Keratinocyte (primary cell): ENCODE measurements at regions not wholly inside any gene's neighbourhood (a gene's known extent, or its start where the extent isn't known, plus 50 kb on each side); places are given as distances from the start of the nearest gene placed in this dataset.

Experiments
- DNase-seq: peaks from one replicate; pipeline ENCODE4 v3.0.0-alpha.2; 2011; ENCODE audit warnings: low read depth, missing footprints, low spot score
- FAIRE-seq: peaks from 2 replicates; lab custom pipeline; 2011; peaks lifted over from hg19 to GRCh38; lab: Jason Lieb, UNC
- H2AFZ ChIP-seq: 2 replicates; pipeline ENCODE4 v1.6.0; 2012; ENCODE audit warnings: low read length, control low read depth, inconsistent platforms; ENCODE audit not compliant: control insufficient read depth
- H3K27ac ChIP-seq: 2 replicates; pipeline ENCODE4 v1.5.1; 2011; ENCODE audit warnings: low read length; ENCODE audit not compliant: control insufficient read depth, insufficient read depth
- H3K27me3 ChIP-seq: 3 replicates; pipeline ENCODE4 v1.6.0; 2011; ENCODE audit warnings: low read length; ENCODE audit not compliant: control insufficient read depth, insufficient read depth; ENCODE audit errors: extremely low read depth
- H3K36me3 ChIP-seq, 2 experiments: 2 replicates in 1 of 2; 3 replicates in 1 of 2; pipeline ENCODE4 v1.5.1; 2011; ENCODE audit warnings: low read length in 2 of 2, mild to moderate bottlenecking in 1 of 2; ENCODE audit not compliant: control insufficient read depth in 2 of 2, insufficient read depth in 2 of 2; ENCODE audit errors: extremely low read depth in 1 of 2
- H3K4me1 ChIP-seq: 3 replicates; pipeline ENCODE4 v1.5.1; 2011; ENCODE audit warnings: low read length; ENCODE audit not compliant: control insufficient read depth, insufficient read depth; ENCODE audit errors: extremely low read depth
- H3K4me2 ChIP-seq: 3 replicates; pipeline ENCODE4 v1.6.0; 2011; ENCODE audit warnings: low read depth, low read length; ENCODE audit not compliant: control insufficient read depth, insufficient read depth; ENCODE audit errors: extremely low read depth
- H3K4me3 ChIP-seq, 3 experiments: fragments of 200-600 bp in 1 of 3; sonication (generic) in 1 of 3; 2 replicates in 2 of 3; 3 replicates in 1 of 3; pipeline ENCODE4 v1.5.1; 2011 to 2016; ENCODE audit warnings: low read length in 3 of 3, mild to moderate bottlenecking in 3 of 3, control low read depth in 2 of 3, inconsistent platforms in 1 of 3, low read depth in 1 of 3, mixed read lengths in 1 of 3, mixed run types in 1 of 3, moderate library complexity in 1 of 3; ENCODE audit not compliant: control insufficient read depth in 2 of 3, insufficient read depth in 2 of 3; ENCODE audit errors: extremely low read depth in 1 of 3
- H3K79me2 ChIP-seq: 2 replicates; pipeline ENCODE4 v1.6.0; 2012; ENCODE audit warnings: low read length; ENCODE audit not compliant: control insufficient read depth, insufficient read depth
- H3K9ac ChIP-seq: 3 replicates; pipeline ENCODE4 v1.6.0; 2011; ENCODE audit warnings: low read length; ENCODE audit not compliant: control insufficient read depth, insufficient read depth; ENCODE audit errors: extremely low read depth
- H3K9me1 ChIP-seq: 3 replicates; pipeline ENCODE4 v1.6.0; 2011; ENCODE audit warnings: low read length; ENCODE audit not compliant: control insufficient read depth, insufficient read depth; ENCODE audit errors: extremely low read depth
- H3K9me3 ChIP-seq: 2 replicates; pipeline ENCODE4 v1.5.1; 2012; ENCODE audit warnings: low read depth, low read length; ENCODE audit not compliant: control insufficient read depth
- H4K20me1 ChIP-seq: 3 replicates; pipeline ENCODE4 v1.6.0; 2011; ENCODE audit warnings: low read length; ENCODE audit not compliant: control insufficient read depth, insufficient read depth; ENCODE audit errors: extremely low read depth
- EZH2 ChIP-seq: IDR thresholded peaks from one replicate; pipeline ENCODE4 v1.6.1; 2012; ENCODE audit warnings: inconsistent platforms, mild to moderate bottlenecking, low read length, moderate library complexity
- dilution Hi-C: fragments of 300-500 bp; cut with MboI; formaldehyde crosslinking; loops from one replicate; pipeline ENCODE4 v1.7.0; 2020; ENCODE audit warnings: low sequenced_read_pairs; ENCODE audit not compliant: extremely low pct_ligation_motif_present
- TF ChIP-seq, protein P1 (sequence below), 3 experiments: IDR thresholded peaks in 1 of 3; conservative IDR thresholded peaks in 1 of 3; optimal IDR thresholded peaks in 1 of 3; 2 replicates in 2 of 3; 3 replicates in 1 of 3; pipeline versions ENCODE3 to v1.5.1; 2011; ENCODE audit warnings: low read length in 3 of 3, mild to moderate bottlenecking in 3 of 3, moderate library complexity in 2 of 3, control low read depth in 1 of 3, inconsistent platforms in 1 of 3; ENCODE audit not compliant: insufficient read depth in 2 of 3; ENCODE audit errors: extremely low read depth in 1 of 3

DNA sequence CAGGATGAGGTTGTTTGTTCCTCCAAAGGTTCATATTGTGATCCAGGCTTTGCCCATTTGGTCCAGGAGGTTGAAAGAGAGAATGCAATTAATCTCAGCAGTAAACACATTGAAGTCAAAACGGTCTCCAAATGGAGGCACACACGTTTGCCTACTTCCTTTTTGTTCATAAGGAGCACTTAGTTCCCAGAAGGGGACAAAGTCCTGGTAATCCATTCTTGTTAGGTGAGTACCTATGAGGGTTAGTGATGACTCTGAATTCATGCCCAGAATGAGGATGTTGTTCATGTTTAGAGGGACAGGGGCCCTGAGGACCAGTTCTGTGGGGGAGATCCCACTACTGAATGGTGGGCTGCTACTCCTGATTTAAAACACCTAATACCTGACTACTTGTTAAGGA lies 177.7 kb downstream of the ALDH1A2 start:
- Histone ChIP-seq H4K20me1 (no peaks in the 10 kb centered on the region), H3K27me3 (peaks cover 4% of the 10 kb centered on the region), H3K4me3 (no peak overlapping the region), H3K9me3 (peaks cover 3% of the 10 kb centered on the region), H3K27ac (no peak overlapping the region), H3K36me3 (no peaks in the 10 kb centered on the region), H3K79me2 (no peaks in the 10 kb centered on the region), H3K4me1 (no peaks in the 10 kb centered on the region), H3K4me2 (no peak overlapping the region), H2AFZ (no peak overlapping the region), H3K9ac (no peak overlapping the region), H3K9me1 (no peaks in the 10 kb centered on the region)
- no peak for TF ChIP-seq EZH2
- TF ChIP-seq, protein P1, sequence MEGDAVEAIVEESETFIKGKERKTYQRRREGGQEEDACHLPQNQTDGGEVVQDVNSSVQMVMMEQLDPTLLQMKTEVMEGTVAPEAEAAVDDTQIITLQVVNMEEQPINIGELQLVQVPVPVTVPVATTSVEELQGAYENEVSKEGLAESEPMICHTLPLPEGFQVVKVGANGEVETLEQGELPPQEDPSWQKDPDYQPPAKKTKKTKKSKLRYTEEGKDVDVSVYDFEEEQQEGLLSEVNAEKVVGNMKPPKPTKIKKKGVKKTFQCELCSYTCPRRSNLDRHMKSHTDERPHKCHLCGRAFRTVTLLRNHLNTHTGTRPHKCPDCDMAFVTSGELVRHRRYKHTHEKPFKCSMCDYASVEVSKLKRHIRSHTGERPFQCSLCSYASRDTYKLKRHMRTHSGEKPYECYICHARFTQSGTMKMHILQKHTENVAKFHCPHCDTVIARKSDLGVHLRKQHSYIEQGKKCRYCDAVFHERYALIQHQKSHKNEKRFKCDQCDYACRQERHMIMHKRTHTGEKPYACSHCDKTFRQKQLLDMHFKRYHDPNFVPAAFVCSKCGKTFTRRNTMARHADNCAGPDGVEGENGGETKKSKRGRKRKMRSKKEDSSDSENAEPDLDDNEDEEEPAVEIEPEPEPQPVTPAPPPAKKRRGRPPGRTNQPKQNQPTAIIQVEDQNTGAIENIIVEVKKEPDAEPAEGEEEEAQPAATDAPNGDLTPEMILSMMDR (optimal IDR thresholded peaks at IDR 0.05 in 1 of 3, IDR thresholded peaks at IDR 0.05 in 1 of 3, conservative IDR thresholded peaks at IDR 0.05 in 1 of 3; ENCODE audit: extremely low read depth in 1 of 3, insufficient read depth in 2 of 3, low read length in 3 of 3) = no peak
- FAIRE-seq (no peak), DNase-seq (no peak)
- dilution Hi-C loops = no loop called here

GRCh38 chr15:57890351-57890750 lies 175.2 kb downstream of the ALDH1A2 start:
- no peak overlapping the region for H3K4me3 ChIP-seq
- no peak overlapping the region for H2AFZ ChIP-seq
- TF ChIP-seq, protein P1 (optimal IDR thresholded peaks at IDR 0.05 in 1 of 3, IDR thresholded peaks at IDR 0.05 in 1 of 3, conservative IDR thresholded peaks at IDR 0.05 in 1 of 3; ENCODE audit: extremely low read depth in 1 of 3, insufficient read depth in 2 of 3, low read length in 3 of 3) = no peak
- TF ChIP-seq EZH2 = no peak
- peaks cover 3% of the 10 kb centered on the region for H3K9me3 ChIP-seq
- H3K79me2 ChIP-seq = no peaks in the 10 kb centered on the region
- no peaks in the 10 kb centered on the region for H3K4me1 ChIP-seq
- no peak for DNase-seq
- H4K20me1 ChIP-seq = no peaks in the 10 kb centered on the region
- H3K4me2 ChIP-seq = no peak overlapping the region
- H3K27ac ChIP-seq = no peak overlapping the region
- no peaks in the 10 kb centered on the region for H3K9me1 ChIP-seq
- no peaks in the 10 kb centered on the region for H3K36me3 ChIP-seq
- no peaks in the 10 kb centered on the region for H3K27me3 ChIP-seq
- FAIRE-seq = no peak
- dilution Hi-C loops = no loop called here
- no peak overlapping the region for H3K9ac ChIP-seq
